A673 (cell line): ENCODE measurements at regions not wholly inside any gene's neighbourhood (a gene's known extent, or its start where the extent isn't known, plus 50 kb on each side); places are given as distances from the start of the nearest gene placed in this dataset.

Source experiments
- BruUV-seq: library from RNA; stranded (reverse); fragments of 400-500 nt; replicated peaks from 2 replicates; lab custom pipeline; 2021; lab: Mats Ljungman, UMichigan
- CTCF ChIA-PET: fragments of 300-600 bp; sonication (Branson Sonifier 250); formaldehyde crosslinking; loops from one replicate; lab custom pipeline; 2022; ENCODE audit warnings: antibody characterized with exemption; lab: Charles Lee
- POLR2A ChIA-PET: fragments of 300-600 bp; sonication (Branson Sonifier 250); formaldehyde crosslinking; loops from one replicate; lab custom pipeline; 2022; ENCODE audit warnings: antibody characterized with exemption; ENCODE audit not compliant: low non-redundant PET; lab: Charles Lee
- DNase-seq: peaks from one replicate; pipeline ENCODE4 v3.0.0-alpha.2; 2015; ENCODE audit warnings: low spot score
- H3K27ac ChIP-seq: fragments of 200-600 bp; sonication (generic); 2 replicates; pipeline ENCODE4 v1.5.1; 2016; ENCODE audit warnings: mixed run types, low read depth, mild to moderate bottlenecking, mixed read lengths, antibody characterized with exemption, low read length; ENCODE audit not compliant: poor library complexity, severe bottlenecking
- H3K27me3 ChIP-seq: fragments of 200-600 bp; sonication (generic); replicated peaks from 2 replicates; pipeline ENCODE4 v1.6.1; 2017; ENCODE audit warnings: mixed run types, low read depth, mild to moderate bottlenecking, mixed read lengths, antibody characterized with exemption, low read length; ENCODE audit not compliant: insufficient read depth, poor library complexity
- H3K36me3 ChIP-seq: fragments of 200-600 bp; sonication (generic); 2 replicates; pipeline ENCODE4 v1.6.1; 2016; ENCODE audit warnings: mixed run types, mild to moderate bottlenecking, mixed read lengths, antibody characterized with exemption, low read length; ENCODE audit not compliant: insufficient read depth, poor library complexity, severe bottlenecking
- H3K4me1 ChIP-seq: fragments of 200-600 bp; sonication (generic); 2 replicates; pipeline ENCODE4 v1.6.1; 2017; ENCODE audit warnings: mixed run types, mild to moderate bottlenecking, mixed read lengths, antibody characterized with exemption, low read length; ENCODE audit not compliant: insufficient read depth, poor library complexity, severe bottlenecking
- H3K4me3 ChIP-seq: fragments of 200-600 bp; sonication (generic); 2 replicates; pipeline ENCODE4 v1.5.1; 2016; ENCODE audit warnings: low read depth, mixed run types, mild to moderate bottlenecking, mixed read lengths, low read length; ENCODE audit not compliant: poor library complexity, severe bottlenecking
- H3K9me3 ChIP-seq: fragments of 200-600 bp; sonication (generic); 2 replicates; pipeline ENCODE4 v1.6.1; 2016; ENCODE audit warnings: mixed run types, low read depth, mild to moderate bottlenecking, mixed read lengths, antibody characterized with exemption, low read length; ENCODE audit not compliant: poor library complexity, severe bottlenecking
- CTCF ChIP-seq: fragments of 300-800, 200-600 bp; sonication (generic); conservative IDR thresholded peaks from 2 replicates; pipeline ENCODE4 v1.5.1; 2017; ENCODE audit warnings: low read depth, mild to moderate bottlenecking, antibody characterized with exemption, low read length, moderate library complexity, mixed read lengths
- EZH2 ChIP-seq: fragments of 200-600 bp; sonication (generic); IDR thresholded peaks from 2 replicates; pipeline ENCODE4 v1.6.1; 2017; ENCODE audit warnings: borderline replicate concordance, low read depth, mild to moderate bottlenecking, mixed read lengths, antibody characterized with exemption, low read length; ENCODE audit not compliant: poor library complexity, severe bottlenecking
- intact Hi-C: fragments of 100-400 bp; cut with micrococcal nuclease; formaldehyde crosslinking; loops from one replicate; pipeline ENCODE4 v1.10.0; 2022; ENCODE audit not compliant: unreplicated experiment

GRCh38 chr20:60752741-60753420 is 499.2 kb upstream of the CDH4 start:
- H3K9me3 ChIP-seq, result no peaks in the 10 kb centered on the region
- CTCF ChIA-PET, result no interaction called here
- POLR2A ChIA-PET, result no interaction called here
- DNase-seq, result no peak
- intact Hi-C loops, result no loop called here
- no peaks in the 10 kb centered on the region for H3K36me3 ChIP-seq
- no peak overlapping the region for H3K27ac ChIP-seq
- no peak overlapping the region for H3K4me3 ChIP-seq
- TF ChIP-seq EZH2 (no peak), CTCF (no peak)
- H3K4me1 ChIP-seq, result no peaks in the 10 kb centered on the region
- H3K27me3 ChIP-seq, result no peaks in the 10 kb centered on the region
- BruUV-seq, result no TSS peak

DNA sequence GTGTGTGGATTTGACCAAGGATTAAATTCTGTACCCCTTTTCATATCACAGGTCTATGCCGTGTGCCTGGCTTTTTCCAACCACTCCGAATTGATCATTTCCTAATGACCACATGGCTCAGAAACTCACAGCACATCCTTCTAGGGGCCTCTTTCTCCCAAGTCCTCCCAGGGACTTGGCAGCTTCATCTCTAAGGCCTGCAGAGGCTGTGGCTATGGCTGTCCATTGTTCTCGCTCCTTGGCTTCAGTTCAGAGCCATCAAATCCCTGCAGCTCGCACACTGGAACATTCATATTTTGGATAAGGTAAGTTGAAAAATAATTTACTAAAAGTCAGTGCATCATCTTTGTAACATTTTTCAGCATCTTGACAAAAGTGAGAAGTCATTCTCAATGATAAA is 497.2 kb upstream of the CDH4 start:
- no peaks in the 10 kb centered on the region for H3K4me1 ChIP-seq
- no peak overlapping the region for H3K27ac ChIP-seq
- BruUV-seq, result no TSS peak
- no peaks in the 10 kb centered on the region for H3K36me3 ChIP-seq
- no peaks in the 10 kb centered on the region for H3K9me3 ChIP-seq
- ChIA-PET POLR2A (no interaction called here), CTCF (no interaction called here)
- H3K4me3 ChIP-seq, result no peak overlapping the region
- intact Hi-C loops, result no loop called here
- no peak for TF ChIP-seq EZH2
- TF ChIP-seq CTCF, result no peak
- peaks cover 6% of the 10 kb centered on the region for H3K27me3 ChIP-seq
- DNase-seq, result no peak

- no peak overlapping the region for H3K4me3 ChIP-seq
- no peak for TF ChIP-seq EZH2
- no peak for TF ChIP-seq CTCF
These were observed 492.4 kb upstream of the CDH4 start for GRCh38 chr20:60759651-60760050.

More at GRCh38 chr20:60759651-60760050, 492.4 kb upstream of the CDH4 start:
- H3K36me3 ChIP-seq, result no peaks in the 10 kb centered on the region
- ChIA-PET CTCF (no interaction called here), POLR2A (no interaction called here)
- H3K9me3 ChIP-seq, result no peaks in the 10 kb centered on the region
- H3K4me1 ChIP-seq, result no peaks in the 10 kb centered on the region
- no peak for DNase-seq
- peaks cover 6% of the 10 kb centered on the region for H3K27me3 ChIP-seq
- BruUV-seq, result no TSS peak
- intact Hi-C loops, result no loop called here
- H3K27ac ChIP-seq, result no peak overlapping the region
